ENCODE measurements at regions not wholly inside any gene's neighbourhood (a gene's known extent, or its start where the extent isn't known, plus 50 kb on each side); places are given as distances from the start of the nearest gene placed in this dataset.

DNA sequence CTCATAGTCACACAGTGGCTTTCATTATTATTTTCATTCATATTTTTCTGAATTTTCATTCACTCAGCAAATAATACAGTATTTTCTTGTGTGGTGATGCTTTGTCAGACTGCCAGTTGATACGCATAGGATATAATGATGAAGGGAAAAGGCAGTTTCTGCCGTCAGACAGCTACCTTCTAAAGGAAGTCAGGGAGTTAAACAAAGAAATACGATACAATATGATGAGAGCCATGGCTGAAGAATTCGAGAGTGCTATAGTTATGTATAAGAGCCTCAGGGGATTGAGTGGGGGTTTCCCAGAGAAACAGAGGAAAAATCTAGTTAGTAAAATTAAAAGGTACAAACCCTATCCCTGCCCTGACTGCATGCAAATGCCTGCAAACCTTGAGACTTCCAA is 479.1 kb downstream of the OLFM4 start:
- H3K4me2 ChIP-seq (ENCODE audit: insufficient read depth, low read length): no peak overlapping the region
- no peaks in the 10 kb centered on the region for H3K4me1 ChIP-seq (ENCODE audit: insufficient read depth, low read length)
- H3K4me3 ChIP-seq (ENCODE audit: low read depth in 1 of 2, low read length in 2 of 2): no peak overlapping the region
- H3K27ac ChIP-seq (ENCODE audit: low read length): no peak overlapping the region
- ATAC-seq (ENCODE audit: insufficient read depth, low read depth) (no peak), DNase-seq (no peak)
- H3K27me3 ChIP-seq (ENCODE audit: insufficient read depth, low read length, poor library complexity): no peaks in the 10 kb centered on the region
- TF ChIP-seq EZH2 (IDR thresholded peaks at IDR 0.05; ENCODE audit: borderline replicate concordance, low read depth, low read length, severe bottlenecking): no peak
- no peak for TF ChIP-seq CTCF (IDR thresholded peaks at IDR 0.05; ENCODE audit: borderline replicate concordance, extremely low read depth, low read length, poor library complexity, severe bottlenecking)
- H3K9me3 ChIP-seq (ENCODE audit: insufficient read depth, low read length, severe bottlenecking): no peaks in the 10 kb centered on the region
- H3K36me3 ChIP-seq (ENCODE audit: insufficient read depth, low read length): no peaks in the 10 kb centered on the region
- H2AFZ ChIP-seq (ENCODE audit: low read depth, low read length): no peak overlapping the region
- H3K79me2 ChIP-seq (ENCODE audit: insufficient read depth, low read length): no peaks in the 10 kb centered on the region
- H3K9ac ChIP-seq (ENCODE audit: low read depth, low read length): no peak overlapping the region
- no peaks in the 10 kb centered on the region for H4K20me1 ChIP-seq (ENCODE audit: insufficient read depth, low read length)

DNA sequence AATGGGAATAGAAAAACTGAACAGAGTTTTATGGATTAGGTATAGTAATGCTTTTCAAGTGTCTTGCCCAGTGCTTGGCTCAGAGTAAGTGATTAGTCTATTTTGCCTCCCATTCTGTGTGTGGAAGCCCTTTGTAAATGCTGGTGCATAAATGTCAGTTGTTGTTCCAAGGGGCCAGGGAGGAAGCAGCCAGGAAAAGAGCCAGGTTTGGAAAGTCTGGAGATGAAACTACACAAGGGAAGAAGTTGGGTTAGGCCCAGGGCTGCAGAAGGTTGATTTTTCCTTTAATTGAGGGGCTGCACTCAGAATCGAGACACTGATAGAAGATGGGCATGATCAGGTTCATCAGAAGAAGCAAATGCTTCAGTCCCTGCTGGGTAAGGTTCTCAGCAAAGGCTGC is 484.0 kb downstream of the OLFM4 start:
- H4K20me1 ChIP-seq (ENCODE audit: insufficient read depth, low read length): no peaks in the 10 kb centered on the region
- H3K9ac ChIP-seq (ENCODE audit: low read depth, low read length): no peak overlapping the region
- DNase-seq (no peak), ATAC-seq (ENCODE audit: insufficient read depth, low read depth) (no peak)
- H3K4me1 ChIP-seq (ENCODE audit: insufficient read depth, low read length): no peaks in the 10 kb centered on the region
- no peak overlapping the region for H3K4me3 ChIP-seq (ENCODE audit: low read depth in 1 of 2, low read length in 2 of 2)
- no peaks in the 10 kb centered on the region for H3K27me3 ChIP-seq (ENCODE audit: insufficient read depth, low read length, poor library complexity)
- H3K4me2 ChIP-seq (ENCODE audit: insufficient read depth, low read length): no peak overlapping the region
- no peak overlapping the region for H3K27ac ChIP-seq (ENCODE audit: low read length)
- no peak overlapping the region for H2AFZ ChIP-seq (ENCODE audit: low read depth, low read length)
- no peaks in the 10 kb centered on the region for H3K36me3 ChIP-seq (ENCODE audit: insufficient read depth, low read length)
- H3K9me3 ChIP-seq (ENCODE audit: insufficient read depth, low read length, severe bottlenecking): no peaks in the 10 kb centered on the region
- TF ChIP-seq EZH2 (IDR thresholded peaks at IDR 0.05; ENCODE audit: borderline replicate concordance, low read depth, low read length, severe bottlenecking): no peak
- no peak for TF ChIP-seq CTCF (IDR thresholded peaks at IDR 0.05; ENCODE audit: borderline replicate concordance, extremely low read depth, low read length, poor library complexity, severe bottlenecking)
- no peaks in the 10 kb centered on the region for H3K79me2 ChIP-seq (ENCODE audit: insufficient read depth, low read length)

GRCh38 chr13:53513226-53513625 is 484.6 kb downstream of the OLFM4 start:
- H3K27ac ChIP-seq (ENCODE audit: low read length): no peak overlapping the region
- no peaks in the 10 kb centered on the region for H3K9me3 ChIP-seq (ENCODE audit: insufficient read depth, low read length, severe bottlenecking)
- no peaks in the 10 kb centered on the region for H3K79me2 ChIP-seq (ENCODE audit: insufficient read depth, low read length)
- TF ChIP-seq EZH2 (IDR thresholded peaks at IDR 0.05; ENCODE audit: borderline replicate concordance, low read depth, low read length, severe bottlenecking) (no peak), CTCF (IDR thresholded peaks at IDR 0.05; ENCODE audit: borderline replicate concordance, extremely low read depth, low read length, poor library complexity, severe bottlenecking) (no peak)
- DNase-seq (no peak), ATAC-seq (ENCODE audit: insufficient read depth, low read depth) (no peak)
- H3K9ac ChIP-seq (ENCODE audit: low read depth, low read length): no peak overlapping the region
- no peaks in the 10 kb centered on the region for H3K27me3 ChIP-seq (ENCODE audit: insufficient read depth, low read length, poor library complexity)
- H3K4me2 ChIP-seq (ENCODE audit: insufficient read depth, low read length): no peak overlapping the region
- no peaks in the 10 kb centered on the region for H3K4me1 ChIP-seq (ENCODE audit: insufficient read depth, low read length)
- no peak overlapping the region for H2AFZ ChIP-seq (ENCODE audit: low read depth, low read length)
- H3K4me3 ChIP-seq (ENCODE audit: low read depth in 1 of 2, low read length in 2 of 2): no peak overlapping the region
- H4K20me1 ChIP-seq (ENCODE audit: insufficient read depth, low read length): no peaks in the 10 kb centered on the region
- H3K36me3 ChIP-seq (ENCODE audit: insufficient read depth, low read length): no peaks in the 10 kb centered on the region

GRCh38 chr13:53520132-53520531 is 491.5 kb downstream of the OLFM4 start:
- ATAC-seq (ENCODE audit: insufficient read depth, low read depth): no peak
- Histone ChIP-seq H3K4me3 (ENCODE audit: low read depth in 1 of 2, low read length in 2 of 2) (no peak overlapping the region), H4K20me1 (ENCODE audit: insufficient read depth, low read length) (no peaks in the 10 kb centered on the region), H2AFZ (ENCODE audit: low read depth, low read length) (no peak overlapping the region), H3K4me2 (ENCODE audit: insufficient read depth, low read length) (no peak overlapping the region), H3K4me1 (ENCODE audit: insufficient read depth, low read length) (no peaks in the 10 kb centered on the region), H3K27me3 (ENCODE audit: insufficient read depth, low read length, poor library complexity) (no peaks in the 10 kb centered on the region), H3K36me3 (ENCODE audit: insufficient read depth, low read length) (no peaks in the 10 kb centered on the region), H3K27ac (ENCODE audit: low read length) (no peak overlapping the region), H3K9ac (ENCODE audit: low read depth, low read length) (no peak overlapping the region), H3K9me3 (ENCODE audit: insufficient read depth, low read length, severe bottlenecking) (no peaks in the 10 kb centered on the region), H3K79me2 (ENCODE audit: insufficient read depth, low read length) (no peaks in the 10 kb centered on the region)
- no peak for DNase-seq
- TF ChIP-seq CTCF (IDR thresholded peaks at IDR 0.05; ENCODE audit: borderline replicate concordance, extremely low read depth, low read length, poor library complexity, severe bottlenecking) (no peak), EZH2 (IDR thresholded peaks at IDR 0.05; ENCODE audit: borderline replicate concordance, low read depth, low read length, severe bottlenecking) (no peak)
